ENCODE measurements at regions not wholly inside any gene's neighbourhood (a gene's known extent, or its start where the extent isn't known, plus 50 kb on each side); places are given as distances from the start of the nearest gene placed in this dataset.

- TF ChIP-seq ATF3 (CRISPR knock-in tag; conservative IDR thresholded peaks at IDR 0.05) (no peak), ZNF671 (CRISPR knock-in tag; IDR thresholded peaks at IDR 0.05) (no peak), STAT6 (CRISPR knock-in tag; conservative IDR thresholded peaks at IDR 0.05; ENCODE audit: low read depth) (no peak), E2F5 (CRISPR knock-in tag; IDR thresholded peaks at IDR 0.05) (no peak), EMX1 (CRISPR knock-in tag; IDR thresholded peaks at IDR 0.05) (no peak), PRDM15 (CRISPR knock-in tag; IDR thresholded peaks at IDR 0.05) (no peak), ZNF512 (CRISPR knock-in tag; IDR thresholded peaks at IDR 0.05; ENCODE audit: borderline replicate concordance) (no peak)
Observed at GRCh38 chr14:46488374-46488773, 163.2 kb downstream of the RPL10L start (continued).

- H3K9me3 Mint-ChIP-seq: peaks cover 23% of the 10 kb centered on the region
- peaks cover 6% of the 10 kb centered on the region for H3K36me3 Mint-ChIP-seq
- DNase-seq (ENCODE audit: low spot score) (no peak), ATAC-seq (no peak)
- H3K4me3 Mint-ChIP-seq: no peak overlapping the region
- H3K27me3 Mint-ChIP-seq (ENCODE audit: low read depth): no peaks in the 10 kb centered on the region
- TF ChIP-seq PRDM15 (CRISPR knock-in tag; IDR thresholded peaks at IDR 0.05) (no peak), FOXJ3 (CRISPR knock-in tag; IDR thresholded peaks at IDR 0.05; ENCODE audit: borderline replicate concordance) (no peak), USF1 (CRISPR knock-in tag; IDR thresholded peaks at IDR 0.05) (no peak)
- ChIA-PET CTCF (no interaction called here), POLR2A (no interaction called here)
- H3K27ac Mint-ChIP-seq: no peak overlapping the region
- 0 out of 2 replicates have a peak, but pooled peaks cover 3% of the 10 kb centered on the region for H3K4me1 Mint-ChIP-seq
Observed at GRCh38 chr14:46487582-46488350, 163.8 kb downstream of the RPL10L start.
